ENCODE measurements at regions not wholly inside any gene's neighbourhood (a gene's known extent, or its start where the extent isn't known, plus 50 kb on each side); places are given as distances from the start of the nearest gene placed in this dataset.
"Not testable (repeated sequence)": the region's sequence is repeated elsewhere in the genome, so short reads cannot be mapped to it uniquely, and the experiment has no call there.

DNA sequence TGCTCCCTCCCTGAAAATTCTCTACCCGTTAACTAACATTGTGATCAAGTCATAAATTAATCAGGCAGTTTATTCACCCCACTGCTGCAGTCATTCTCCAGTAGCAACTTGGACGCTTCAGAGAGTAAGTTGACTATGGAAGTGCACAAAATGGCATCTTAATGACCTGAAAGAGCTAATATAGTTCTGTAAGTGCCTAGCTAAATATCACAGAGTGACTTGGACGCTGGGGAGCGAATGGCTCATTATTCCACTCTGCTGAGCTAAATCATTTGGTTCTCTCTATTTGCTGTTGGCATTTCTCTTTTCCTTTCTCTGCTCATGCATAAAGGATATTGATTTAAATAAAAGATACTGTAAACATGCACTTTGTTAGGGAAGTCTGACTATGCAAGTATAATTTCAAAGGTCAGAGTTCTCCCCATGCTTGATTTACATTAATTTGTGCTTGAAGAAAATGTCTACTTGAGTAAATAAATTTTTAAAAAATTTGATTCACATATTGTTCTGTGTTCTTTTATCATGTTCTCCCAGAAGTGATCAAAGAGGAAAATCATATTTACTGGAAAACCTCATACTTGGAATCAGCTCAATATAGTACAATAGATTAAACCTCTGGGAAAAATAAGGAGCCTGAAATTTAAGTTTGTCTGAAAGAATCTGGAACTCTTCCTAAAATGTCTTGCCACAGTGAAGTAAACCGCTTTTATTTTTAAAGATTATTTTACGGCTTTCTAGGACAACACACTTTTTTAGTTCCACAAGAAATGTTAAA, 169.5 kb upstream of the HAPLN1 start:
- no peak for DNase-seq

DNA sequence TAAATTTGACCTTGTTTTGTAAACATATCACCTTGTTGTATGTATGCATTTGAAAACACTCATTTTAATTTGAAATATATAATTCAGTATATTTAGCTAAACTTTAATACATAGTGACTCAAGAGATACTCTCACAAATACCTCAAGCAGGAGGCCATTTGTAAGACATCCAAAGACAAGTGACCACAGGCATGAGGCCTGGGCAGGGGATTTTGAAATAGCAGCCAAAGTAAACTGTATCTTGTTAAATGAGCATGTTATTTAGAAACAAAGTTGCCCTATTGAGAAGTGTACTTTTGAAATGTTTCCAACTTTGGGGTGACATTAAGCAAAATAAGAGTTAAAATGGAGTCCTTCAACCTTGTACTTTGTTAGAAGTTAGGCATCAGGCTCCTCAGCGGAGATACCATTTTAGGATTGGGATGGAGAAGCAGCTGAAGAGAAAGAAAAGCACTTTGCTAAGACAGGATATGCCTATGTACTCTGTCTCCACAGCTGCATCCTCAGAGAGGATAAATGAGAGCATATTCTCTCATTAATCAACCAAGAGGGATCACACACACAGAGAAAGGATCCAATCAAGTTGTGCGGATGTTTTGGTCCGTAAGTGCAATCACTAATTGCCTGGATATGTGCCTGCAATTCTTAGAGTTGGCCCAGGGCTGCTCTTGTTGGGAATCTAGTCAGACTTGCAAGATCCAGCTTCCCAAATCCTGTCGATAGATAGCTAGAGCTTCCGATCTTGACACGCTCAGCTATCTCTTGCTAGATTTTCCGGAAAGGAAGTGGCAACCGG, 157.5 kb upstream of the HAPLN1 start:
- DNase-seq: no peak

DNA sequence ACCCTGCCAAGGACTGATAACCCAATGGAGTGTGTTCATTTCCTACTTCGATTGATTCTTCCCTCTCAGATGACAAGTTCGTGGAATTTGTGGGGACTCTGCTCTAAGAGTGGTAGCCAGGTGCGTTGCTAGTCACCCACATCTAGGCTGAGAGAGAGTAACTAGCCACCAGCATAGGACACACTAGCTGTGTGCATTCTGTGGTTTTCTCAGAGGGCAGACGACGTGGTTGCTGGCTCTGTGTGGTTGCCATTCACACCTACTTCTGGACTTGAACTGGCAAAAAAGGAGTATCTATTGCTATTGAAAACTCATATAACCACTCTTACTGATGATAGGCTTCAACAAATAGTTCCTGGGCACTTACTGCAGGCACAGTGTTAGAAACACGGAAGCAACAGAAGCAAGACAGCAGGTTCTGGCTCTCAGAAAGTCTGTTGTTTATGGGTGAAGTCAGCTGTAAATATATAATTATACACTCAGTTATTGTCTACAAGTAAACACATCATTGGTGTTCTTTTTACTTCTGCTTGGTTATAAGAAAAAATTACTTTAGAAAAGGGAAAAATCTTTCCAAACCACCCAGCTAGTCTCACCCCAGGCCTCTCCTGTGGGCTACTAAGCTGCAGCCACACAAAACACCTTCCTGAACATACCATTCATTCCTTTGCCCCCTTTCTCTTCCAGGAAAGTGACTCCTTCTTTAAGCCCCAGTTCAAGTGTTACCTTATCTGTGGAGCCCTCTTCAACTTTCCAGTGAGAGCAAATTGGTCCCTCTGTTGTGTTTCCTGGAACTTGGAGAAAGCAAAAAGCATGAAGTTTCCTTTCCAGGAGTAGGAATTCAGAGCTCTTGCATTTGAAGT, 151.1 kb upstream of the HAPLN1 start:
- no peak for DNase-seq

DNA sequence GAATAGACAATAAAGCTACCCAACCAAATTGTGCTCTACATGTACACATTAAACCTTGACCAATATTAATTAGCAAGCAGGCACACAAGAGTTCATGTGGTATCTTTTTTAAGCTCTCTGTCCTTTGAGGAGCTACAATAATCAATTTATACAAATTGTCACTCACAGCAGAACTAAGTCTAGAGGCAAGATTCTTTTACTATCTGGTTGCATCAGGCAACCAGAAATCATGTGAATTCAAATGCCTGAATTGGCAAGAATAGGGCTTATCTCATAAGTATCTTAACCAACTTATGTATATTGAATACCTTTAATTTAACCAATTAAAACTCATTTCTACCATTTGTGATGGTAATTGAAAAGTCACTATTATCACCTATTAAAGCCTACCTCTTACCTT, 145.5 kb upstream of the HAPLN1 start:
- DNase-seq: no peak

DNA sequence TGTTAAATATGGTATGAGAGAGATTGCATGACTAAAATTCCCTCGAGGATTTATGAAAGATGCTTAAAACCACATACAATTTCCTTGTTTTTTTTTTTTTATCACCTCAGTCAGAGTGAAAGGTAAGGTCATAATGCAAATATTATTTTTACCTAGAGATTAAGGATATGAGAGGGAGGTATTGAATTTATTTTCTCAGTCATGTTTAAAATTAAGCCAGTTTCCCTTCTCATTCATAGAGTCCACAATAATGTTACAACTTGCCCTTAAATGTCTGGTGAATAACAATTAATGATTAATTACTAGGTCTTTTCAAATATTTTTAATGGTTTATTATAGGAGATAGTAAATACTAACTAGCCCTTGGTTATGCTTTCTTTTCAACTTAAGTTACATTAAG, 144.9 kb upstream of the HAPLN1 start:
- no peak for DNase-seq

DNA sequence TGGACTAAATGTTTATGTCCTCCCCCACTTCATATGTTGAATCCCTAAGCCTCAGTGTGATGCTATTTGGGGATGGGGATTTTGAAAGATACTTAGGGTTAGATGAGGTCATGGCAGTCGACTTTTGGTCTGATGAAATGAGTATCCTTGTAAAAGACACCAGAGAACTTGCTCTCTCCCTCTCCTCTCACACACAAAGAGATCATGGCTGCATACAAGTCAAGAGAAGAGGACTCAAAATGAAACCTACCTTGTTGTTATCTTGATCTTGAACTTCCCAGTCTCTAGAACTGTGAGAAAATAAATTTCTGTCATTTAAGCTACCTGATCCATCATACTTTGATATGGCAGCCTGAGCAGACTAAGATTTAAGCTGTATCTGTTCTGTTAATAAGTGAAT, 144.0 kb upstream of the HAPLN1 start:
- no peak for DNase-seq

DNA sequence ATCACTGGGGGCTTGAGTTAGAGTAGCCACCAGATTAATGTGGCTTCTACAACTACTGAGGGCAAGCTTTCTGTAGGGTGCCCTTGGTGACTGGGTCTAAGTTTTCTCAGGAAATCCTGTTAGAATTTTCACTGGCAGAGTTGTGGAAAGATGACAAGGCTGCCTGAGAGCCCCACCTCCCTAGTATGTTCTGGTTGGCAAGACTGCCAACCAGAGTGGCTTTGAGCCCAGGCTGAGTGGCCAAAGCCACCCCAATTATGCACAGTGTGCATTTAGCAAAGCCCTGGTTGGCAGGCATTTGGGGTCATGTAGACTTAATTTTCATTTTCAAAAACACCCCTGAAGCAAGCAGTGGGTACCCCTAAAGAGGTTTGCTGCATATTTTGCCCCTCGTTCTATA, 136.7 kb upstream of the HAPLN1 start:
- DNase-seq: no peak

DNA sequence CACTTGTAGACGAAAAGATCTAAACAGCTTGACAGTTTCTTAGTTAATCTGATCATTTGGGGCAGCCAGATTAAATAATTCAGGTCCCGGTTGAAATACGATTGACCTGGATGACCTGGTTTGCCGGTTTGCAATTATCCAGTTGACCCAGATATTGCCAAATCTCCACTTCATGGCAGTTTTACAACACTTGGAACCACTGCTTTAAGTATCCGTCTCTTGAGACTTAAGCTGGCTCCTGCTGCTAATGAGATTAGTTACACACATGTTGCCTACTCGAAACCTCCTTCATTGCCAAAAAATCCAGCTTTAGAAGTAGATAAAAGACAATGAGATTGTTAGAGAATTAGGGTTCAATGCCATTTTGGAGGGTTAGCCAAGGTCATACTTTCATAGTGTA, 136.2 kb upstream of the HAPLN1 start:
- DNase-seq: no peak

DNA sequence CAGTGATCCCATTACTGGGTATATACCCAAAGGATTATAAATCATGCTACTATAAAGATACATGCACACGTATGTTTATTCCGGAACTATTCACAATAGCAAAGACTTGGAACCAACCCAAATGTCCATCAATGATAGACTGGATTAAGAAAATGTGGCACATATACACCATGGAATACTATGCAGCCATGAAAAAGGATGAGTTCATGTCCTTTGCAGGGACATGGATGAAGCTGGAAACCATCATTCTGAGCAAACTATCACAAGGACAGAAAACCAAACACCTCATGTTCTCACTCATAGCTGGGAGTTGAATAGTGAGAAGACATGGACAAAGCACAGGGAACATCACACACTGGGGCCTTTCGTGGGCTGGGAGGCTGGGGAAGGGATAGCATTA, 129.8 kb upstream of the HAPLN1 start:
- DNase-seq: not testable (repeated sequence)

DNA sequence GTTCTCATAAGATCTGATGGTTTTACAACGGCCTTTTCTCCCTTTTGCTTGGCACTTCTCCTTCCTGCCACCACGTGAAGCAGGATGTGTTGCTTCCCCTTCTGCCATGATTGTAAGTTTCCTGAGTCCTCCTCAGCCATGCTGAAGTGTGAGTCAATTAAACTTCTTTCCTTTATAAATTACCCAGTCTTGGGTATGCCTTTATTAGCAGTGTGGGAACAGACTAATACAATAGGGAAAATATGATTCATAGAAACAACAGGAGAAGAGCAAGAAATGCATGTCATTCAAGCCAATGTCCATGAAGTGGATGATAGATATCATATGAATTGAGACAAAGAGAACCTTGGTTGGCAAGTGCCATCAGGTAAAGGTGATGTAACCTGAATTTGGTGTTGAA, 128.3 kb upstream of the HAPLN1 start:
- no peak for DNase-seq

DNA sequence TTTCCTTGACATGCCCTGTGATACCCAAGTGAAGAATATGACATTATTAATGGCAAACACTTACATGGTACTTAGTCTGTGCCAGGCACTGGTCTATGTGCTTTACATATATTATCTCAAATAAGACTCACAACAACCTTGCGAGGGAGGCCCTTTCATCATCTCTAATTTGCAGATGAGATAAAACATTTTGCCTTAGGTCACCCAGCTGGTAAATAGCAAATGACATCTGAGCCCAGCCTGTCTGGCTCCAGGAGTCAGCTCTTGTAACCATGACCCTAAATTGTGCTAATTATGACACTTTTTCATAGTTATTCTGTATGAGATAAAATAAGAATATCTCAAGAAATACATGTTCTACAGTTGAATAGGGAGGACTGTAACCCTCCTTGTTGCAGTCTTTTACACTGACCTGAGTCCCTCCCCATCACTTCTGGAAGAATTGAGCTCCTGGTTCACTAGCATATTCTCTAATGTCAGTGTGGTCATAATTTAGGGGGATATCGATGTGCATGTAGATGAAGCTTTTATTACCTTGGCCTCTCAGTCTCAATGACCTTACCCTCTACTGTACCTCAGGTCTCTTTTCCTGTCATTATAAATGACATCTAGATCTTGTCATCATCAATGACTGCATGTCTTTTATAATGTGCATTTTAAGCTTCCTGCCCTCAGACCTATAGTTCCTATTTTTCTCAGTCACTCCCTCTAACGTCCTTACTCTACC, 126.1 kb upstream of the HAPLN1 start:
- no peak for DNase-seq

DNA sequence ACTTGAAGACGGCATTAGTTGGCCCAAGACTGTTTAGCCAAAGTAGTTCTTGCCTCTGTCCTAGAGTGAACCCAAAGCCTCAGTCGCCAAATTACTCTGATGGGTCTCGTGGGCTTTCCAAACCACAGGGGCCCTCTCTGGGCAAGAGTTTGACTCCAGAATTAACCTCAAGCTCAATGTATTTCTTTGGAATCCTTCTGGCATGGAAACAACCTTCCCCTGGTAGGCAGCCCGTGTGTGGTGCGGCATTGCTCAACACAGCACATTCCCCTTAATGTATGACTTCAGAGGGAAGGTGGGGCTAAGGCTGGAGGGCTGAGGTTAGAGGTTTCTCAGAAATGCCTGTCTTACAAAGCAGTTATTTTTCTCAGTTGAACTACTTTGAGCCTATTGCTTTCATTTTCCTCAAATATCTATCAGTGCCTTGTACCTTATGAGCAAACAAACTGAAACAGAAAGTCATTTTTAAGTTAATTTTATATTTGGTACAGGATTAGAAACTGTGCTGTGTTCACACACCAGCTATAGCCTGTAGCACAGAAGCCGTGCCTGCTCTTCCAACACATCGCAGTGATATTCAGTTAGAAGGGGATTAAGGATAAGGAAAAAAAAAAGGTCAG, 123.9 kb upstream of the HAPLN1 start:
- DNase-seq: peak; percentile 65

DNA sequence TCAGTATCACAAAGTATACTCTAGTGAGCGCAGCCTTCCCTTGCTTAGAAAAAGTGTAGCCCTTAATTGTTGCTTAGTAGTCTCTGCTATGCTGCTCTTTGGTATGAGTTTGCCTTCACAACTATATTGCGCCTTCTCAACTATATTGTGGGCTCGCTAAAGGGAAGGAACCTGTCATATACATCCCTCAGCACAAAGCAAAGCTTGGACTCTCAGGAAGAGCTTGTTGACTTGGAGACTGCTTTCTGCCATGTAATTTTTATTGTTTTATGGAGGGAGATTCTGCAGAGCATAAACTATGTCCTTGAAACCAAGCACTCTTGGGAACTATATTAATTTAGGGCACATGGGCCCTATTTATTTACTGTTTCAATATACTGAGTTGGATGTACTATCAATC, 119.1 kb upstream of the HAPLN1 start:
- DNase-seq: no peak

DNA sequence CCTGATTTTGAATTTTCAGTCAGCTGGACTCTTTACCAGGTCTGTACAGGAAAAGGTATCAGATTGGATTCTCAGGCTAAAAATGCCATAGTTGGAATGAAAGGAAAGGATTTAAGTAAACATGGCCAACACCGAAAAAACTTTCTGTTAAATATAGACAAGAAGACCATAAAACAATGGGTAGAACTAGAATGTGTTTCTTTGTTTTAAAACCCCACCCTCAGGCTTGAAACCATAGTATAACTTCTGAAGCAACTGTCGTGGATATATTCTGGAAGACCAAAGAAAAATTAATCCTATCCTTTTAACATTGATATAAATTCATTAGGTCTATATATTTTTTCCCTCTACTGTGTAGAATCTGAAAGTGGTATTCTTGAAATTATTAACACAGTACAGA, 118.6 kb upstream of the HAPLN1 start:
- DNase-seq: no peak

DNA sequence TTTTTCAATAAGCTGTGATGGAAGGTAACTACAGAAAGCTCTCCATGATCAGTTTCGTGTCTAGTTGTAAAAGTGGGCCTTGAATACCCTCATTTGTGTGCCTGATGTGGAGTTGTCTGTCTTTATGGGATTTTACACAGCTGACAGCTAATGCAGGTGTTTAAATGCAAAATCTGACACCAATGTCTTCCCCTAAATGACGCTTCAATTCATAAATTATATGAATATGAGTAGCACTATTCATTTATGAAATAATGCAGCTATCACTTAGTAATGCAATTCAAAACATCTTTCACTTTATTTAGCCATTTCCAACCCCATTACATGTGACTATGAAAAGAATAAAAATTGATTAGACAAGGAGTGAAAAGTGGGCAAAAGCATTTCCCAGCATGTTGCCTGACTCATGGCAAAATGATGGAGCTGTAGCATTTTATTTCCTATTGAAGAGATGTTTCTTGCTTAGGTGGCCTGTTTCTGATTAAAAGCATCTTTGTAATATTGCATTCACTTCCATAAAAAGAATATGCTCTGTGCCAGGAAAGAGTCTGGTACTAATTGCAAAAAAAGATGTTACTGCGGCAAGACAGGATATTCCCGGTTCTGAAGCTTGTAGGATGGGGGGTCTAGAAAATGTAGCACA, 116.7 kb upstream of the HAPLN1 start:
- DNase-seq: no peak

DNA sequence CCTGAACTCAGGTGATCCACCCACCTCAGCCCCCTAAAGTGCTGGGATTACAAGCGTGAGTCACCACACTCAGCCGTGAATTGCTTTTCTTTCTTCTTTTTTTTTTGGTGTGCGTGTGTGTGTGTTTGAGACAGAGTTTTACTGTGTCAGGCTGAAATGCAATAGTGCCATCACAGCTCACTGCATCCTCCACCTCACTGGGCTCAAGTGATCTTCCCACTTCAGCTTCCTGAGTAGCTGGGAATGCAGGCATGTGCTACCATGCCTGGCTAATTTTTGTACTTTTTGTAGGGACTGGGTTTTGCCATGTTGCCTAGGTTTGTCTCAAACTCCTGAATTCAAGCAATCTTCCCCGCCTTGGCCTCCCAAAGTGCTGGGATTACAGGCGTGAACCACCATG, 113.7 kb upstream of the HAPLN1 start:
- DNase-seq: no peak

DNA sequence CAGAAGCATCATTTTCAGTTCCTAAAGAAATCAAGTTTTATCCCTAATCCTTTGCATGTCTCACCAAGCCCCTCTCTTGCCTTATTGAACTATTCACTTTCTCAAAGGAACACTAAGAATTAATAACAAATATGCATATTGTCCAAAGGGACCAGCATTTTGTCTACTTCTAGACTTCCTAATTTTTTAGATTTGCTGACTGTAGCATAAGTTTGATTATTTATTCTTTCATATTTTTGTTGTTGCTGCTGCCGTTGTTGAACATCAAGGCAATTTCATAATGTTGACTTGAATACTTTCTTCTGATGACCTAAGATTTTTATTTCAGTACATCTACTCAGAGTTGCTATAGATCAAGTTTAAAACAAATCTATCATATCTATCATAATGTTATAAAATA, 111.2 kb upstream of the HAPLN1 start:
- no peak for DNase-seq

DNA sequence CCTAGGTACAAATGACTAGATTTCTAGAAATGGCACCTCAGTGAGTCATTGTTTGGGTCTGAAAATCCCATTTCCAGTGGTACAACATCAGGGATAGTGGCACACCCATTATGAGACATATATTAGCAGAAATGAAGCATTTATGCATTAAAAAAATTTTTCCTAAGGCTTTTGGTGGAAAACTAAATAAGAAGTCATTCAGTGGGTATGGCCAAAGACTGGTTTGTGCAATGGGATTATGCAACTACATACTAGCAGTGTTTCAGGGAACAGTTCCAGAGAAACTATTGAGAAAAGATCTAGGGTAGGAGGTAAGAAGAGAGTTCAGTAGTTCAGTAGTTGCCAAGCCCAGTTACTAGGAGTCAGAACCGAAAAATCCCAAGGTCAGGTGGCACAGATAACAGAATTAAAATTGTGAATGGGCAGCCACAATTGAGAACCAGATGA, 106.5 kb upstream of the HAPLN1 start:
- peak; percentile 20 for DNase-seq

DNA sequence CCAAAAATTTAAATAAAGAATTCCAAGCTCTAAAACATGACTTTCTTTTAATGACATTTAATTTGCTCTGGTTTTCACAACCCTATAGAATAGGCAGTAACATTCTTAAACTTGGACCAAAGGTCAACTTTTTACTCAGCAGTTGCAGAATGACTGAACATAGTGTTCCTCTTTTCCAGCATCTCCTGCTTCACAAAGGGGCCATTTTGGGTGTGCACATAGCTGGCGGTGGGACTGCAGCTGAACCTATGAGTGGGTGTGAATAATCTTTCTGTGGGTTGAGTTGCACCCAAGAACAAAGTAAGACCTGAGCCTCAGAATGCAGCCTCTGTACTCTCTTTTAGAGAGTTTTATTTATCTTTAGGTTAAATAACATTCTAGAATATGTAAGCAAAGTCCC, 96.9 kb upstream of the HAPLN1 start:
- no peak for DNase-seq

DNA sequence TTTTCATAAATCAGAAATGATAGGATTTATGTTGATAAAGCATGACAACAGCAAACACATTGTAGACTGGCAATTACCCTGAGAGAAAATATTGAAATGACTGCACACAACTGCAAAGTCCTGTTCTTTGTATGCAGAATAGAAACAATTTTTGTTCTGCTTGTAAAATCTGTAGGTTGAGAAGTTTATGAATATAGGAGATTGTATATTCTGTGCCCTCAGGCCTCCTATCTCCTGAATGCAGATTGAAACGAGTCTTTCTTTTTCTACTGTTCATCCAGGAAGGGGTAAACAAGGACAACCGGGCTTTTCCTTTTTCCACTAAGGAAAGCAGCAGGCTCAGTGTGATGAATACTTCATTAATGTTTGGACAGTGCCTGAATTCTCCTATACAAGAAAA, 95.0 kb upstream of the HAPLN1 start:
- no peak for DNase-seq

DNA sequence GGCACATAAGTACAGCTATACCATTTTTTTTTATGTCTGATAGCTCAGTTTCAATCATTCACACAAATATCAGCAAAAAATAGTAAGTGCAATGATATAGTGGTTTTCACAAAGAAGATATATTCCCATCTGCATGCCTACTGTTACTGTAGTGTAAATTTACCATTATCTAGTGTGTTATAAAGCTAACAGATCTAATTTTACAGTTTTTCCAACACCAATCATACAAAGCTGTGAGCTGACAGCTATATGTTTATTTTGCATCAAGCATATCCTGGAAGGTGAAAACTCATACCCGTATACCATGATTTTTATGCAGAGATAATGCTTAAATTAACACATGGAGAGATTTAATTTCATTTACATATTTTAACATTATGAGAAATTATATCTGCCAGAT, 89.9 kb upstream of the HAPLN1 start:
- DNase-seq: no peak

DNA sequence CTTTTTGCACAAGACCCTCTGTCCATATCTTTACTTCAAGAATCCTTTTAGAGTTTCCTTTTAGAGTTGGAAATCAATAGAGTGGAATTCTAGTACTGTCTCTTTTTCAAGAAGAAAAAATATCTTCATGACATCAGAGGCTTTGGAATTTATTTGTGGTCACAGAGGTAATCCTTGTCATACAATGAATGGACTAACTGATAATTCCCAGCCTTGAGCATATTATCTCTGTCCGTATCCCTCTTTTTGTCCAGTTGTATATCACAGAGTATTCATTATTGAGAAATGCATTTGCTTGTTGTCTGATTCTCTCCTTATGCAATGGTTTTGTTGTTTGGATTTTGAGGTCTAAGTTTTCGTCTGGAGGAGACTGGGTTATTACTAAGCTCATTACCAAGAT, 82.0 kb upstream of the HAPLN1 start:
- peak; percentile 5 for DNase-seq
